ENCODE measurements at regions not wholly inside any gene's neighbourhood (a gene's known extent, or its start where the extent isn't known, plus 50 kb on each side); places are given as distances from the start of the nearest gene placed in this dataset.
"Not testable (repeated sequence)": the region's sequence is repeated elsewhere in the genome, so short reads cannot be mapped to it uniquely, and the experiment has no call there.

DNA sequence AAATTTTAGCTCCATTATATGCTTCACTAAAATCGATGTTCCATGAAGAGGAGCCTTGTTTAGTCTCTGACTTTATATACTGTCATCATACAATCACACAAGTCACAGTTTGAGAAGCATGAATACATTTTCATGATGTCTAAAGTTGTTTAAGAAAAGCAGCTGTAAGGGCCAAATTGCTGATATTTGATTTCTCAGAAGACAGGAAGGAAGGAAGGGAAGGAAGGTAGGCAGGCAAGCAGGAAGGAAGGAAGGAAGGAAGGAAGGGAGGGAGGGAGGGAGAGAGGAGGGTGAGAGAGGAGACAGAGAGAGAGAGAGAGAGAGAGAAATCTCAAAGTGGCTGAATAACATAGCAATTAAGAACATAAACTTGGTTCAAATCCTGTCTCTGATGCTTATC lies 153.7 kb downstream of the RTL9 start:
- DNase-seq (ENCODE audit: insufficient read length, low spot score), result no peak
- no peak for FAIRE-seq
- no peak for TF ChIP-seq CTCF (IDR thresholded peaks at IDR 0.05; ENCODE audit: insufficient read depth, missing control alignments)

DNA sequence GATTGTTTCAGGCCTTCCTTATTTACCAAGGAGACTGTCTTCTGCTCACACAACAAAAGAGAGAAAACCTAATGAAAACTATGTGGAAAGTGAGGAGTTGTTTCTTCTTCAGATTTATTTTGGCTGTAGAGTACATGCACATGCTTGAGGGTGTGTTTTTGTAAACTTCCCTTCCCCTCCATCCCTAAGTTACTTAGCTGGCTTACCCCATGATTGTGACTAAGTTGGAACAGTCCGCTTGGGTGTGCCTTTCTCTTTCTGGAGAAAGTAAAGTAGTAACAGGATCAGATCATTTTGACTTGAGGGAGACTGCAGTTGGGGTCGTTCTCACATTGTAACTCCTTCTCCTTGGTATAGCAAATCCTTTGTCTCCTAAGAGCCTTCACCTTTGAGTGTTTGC lies 155.9 kb downstream of the RTL9 start:
- FAIRE-seq, result no peak

GRCh38 chrX:110519501-110519900 lies 160.9 kb downstream of the RTL9 start:
- DNase-seq (ENCODE audit: insufficient read length, low spot score) (no peak), FAIRE-seq (no peak)
- no peak for TF ChIP-seq CTCF (IDR thresholded peaks at IDR 0.05; ENCODE audit: insufficient read depth, missing control alignments)

More for the DNA sequence above, 155.9 kb downstream of the RTL9 start:
- TF ChIP-seq CTCF (IDR thresholded peaks at IDR 0.05; ENCODE audit: insufficient read depth, missing control alignments), result no peak
- DNase-seq (ENCODE audit: insufficient read length, low spot score), result no peak

- no peak for FAIRE-seq
- TF ChIP-seq CTCF (IDR thresholded peaks at IDR 0.05; ENCODE audit: insufficient read depth, missing control alignments), result no peak
- DNase-seq (ENCODE audit: insufficient read length, low spot score), result no peak
These were observed 161.3 kb downstream of the RTL9 start for GRCh38 chrX:110519906-110520452.

DNA sequence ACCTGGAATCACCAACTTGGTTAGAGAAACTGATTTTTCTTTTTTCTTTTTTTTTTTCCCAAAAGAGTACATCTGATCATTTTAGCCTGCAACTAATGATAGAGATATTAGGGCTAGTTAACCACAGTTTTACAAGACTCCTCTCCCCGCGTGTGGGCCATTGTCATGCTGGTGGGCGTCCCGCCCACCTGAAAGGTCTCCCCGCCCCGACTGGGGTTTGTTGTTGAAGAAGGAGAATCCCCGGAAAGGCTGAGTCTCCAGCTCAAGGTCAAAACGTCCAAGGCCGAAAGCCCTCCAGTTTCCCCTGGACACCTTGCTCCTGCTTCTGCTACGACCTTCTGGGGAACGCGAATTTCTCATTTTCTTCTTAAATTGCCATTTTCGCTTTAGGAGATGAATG lies 162.0 kb downstream of the RTL9 start:
- DNase-seq (ENCODE audit: insufficient read length, low spot score); FAIRE-seq: not testable (repeated sequence)

GRCh38 chrX:110531873-110532580 lies 173.4 kb downstream of the RTL9 start:
- TF ChIP-seq CTCF (IDR thresholded peaks at IDR 0.05; ENCODE audit: insufficient read depth, missing control alignments), result no peak
- no peak for FAIRE-seq
- DNase-seq (ENCODE audit: insufficient read length, low spot score), result no peak

GRCh38 chrX:110532581-110532931 lies 173.9 kb downstream of the RTL9 start:
- no peak for FAIRE-seq
- no peak for TF ChIP-seq CTCF (IDR thresholded peaks at IDR 0.05; ENCODE audit: insufficient read depth, missing control alignments)

More at GRCh38 chrX:110532581-110532931, 173.9 kb downstream of the RTL9 start:
- no peak for DNase-seq (ENCODE audit: insufficient read length, low spot score)

Data from D721Med (cell line).